ENCODE measurements at regions not wholly inside any gene's neighbourhood (a gene's known extent, or its start where the extent isn't known, plus 50 kb on each side); places are given as distances from the start of the nearest gene placed in this dataset.
"Not testable (repeated sequence)": the region's sequence is repeated elsewhere in the genome, so short reads cannot be mapped to it uniquely, and the experiment has no call there.

GRCh38 chr20:48040491-48040890, 255.2 kb upstream of the SULF2 start:
- Histone ChIP-seq H3K4me1 (ENCODE audit: low read depth) (peaks cover 15% of the 10 kb centered on the region), H3K27me3 (no peaks in the 10 kb centered on the region), H3K36me3 (no peaks in the 10 kb centered on the region), H3K9me3 (ENCODE audit: low read depth) (no peaks in the 10 kb centered on the region), H3K4me3 (no peak overlapping the region), H3K27ac (peak overlapping the region; percentile 2)
- no peak for TF ChIP-seq CTCF (IDR thresholded peaks at IDR 0.05; ENCODE audit: low read depth, low read length)
- DNase-seq (ENCODE audit: low read depth in 1 of 2, low spot score in 1 of 2): no peak

DNA sequence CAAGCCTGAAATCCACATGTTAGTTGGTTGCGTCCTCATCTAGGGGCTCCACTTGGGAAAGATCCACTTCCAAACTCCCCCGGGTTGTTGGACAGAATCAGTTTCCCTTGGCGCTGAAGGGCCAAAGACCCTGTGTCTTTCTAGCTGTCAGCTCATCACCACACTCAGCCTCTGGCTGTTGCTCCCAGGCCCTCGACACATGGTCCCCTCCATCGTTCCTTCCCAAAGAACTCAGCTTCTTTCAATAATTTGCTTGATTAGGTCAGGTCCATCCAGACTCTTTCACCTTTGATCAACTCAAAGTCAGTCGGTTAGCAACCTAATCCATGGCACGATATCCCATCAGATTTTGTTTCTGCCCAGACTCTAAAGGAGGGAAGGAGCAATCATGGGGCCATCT, 254.8 kb upstream of the SULF2 start:
- Histone ChIP-seq H3K27ac (no peak overlapping the region), H3K9me3 (ENCODE audit: low read depth) (no peaks in the 10 kb centered on the region), H3K27me3 (no peaks in the 10 kb centered on the region), H3K4me3 (no peak overlapping the region), H3K36me3 (no peaks in the 10 kb centered on the region), H3K4me1 (ENCODE audit: low read depth) (peaks cover 15% of the 10 kb centered on the region)
- no peak for DNase-seq (ENCODE audit: low read depth in 1 of 2, low spot score in 1 of 2)
- no peak for TF ChIP-seq CTCF (IDR thresholded peaks at IDR 0.05; ENCODE audit: low read depth, low read length)

- Histone ChIP-seq H3K4me3 (no peak overlapping the region), H3K4me1 (ENCODE audit: low read depth) (peaks cover 15% of the 10 kb centered on the region), H3K36me3 (no peaks in the 10 kb centered on the region), H3K27me3 (no peaks in the 10 kb centered on the region), H3K9me3 (ENCODE audit: low read depth) (no peaks in the 10 kb centered on the region), H3K27ac (no peak overlapping the region)
- no peak for DNase-seq (ENCODE audit: low read depth in 1 of 2, low spot score in 1 of 2)
- no peak for TF ChIP-seq CTCF (IDR thresholded peaks at IDR 0.05; ENCODE audit: low read depth, low read length)
Measured at GRCh38 chr20:48039514-48039913, 254.2 kb upstream of the SULF2 start.

DNA sequence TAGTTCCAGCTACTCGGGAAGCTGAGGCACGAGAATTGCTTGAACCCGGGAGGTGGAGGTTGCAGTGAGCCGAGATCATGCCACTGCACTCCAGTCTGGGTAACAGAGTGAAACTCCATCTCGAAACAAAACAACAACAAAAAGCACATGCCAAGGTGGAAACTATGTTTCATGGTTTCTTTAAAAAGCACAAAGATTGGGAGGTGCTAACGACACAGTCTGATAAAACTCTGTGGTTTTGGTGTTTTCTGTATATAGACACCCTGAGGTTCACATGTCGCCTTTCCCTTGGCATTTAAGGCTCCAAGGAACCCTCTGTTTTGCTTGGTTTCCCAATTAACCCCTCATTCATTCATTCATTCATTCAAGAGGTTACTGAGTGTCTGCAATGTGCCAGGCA, 253.4 kb upstream of the SULF2 start:
- Histone ChIP-seq H3K36me3 (no peaks in the 10 kb centered on the region), H3K4me3 (no peak overlapping the region), H3K4me1 (ENCODE audit: low read depth) (peaks cover 15% of the 10 kb centered on the region), H3K9me3 (ENCODE audit: low read depth) (no peaks in the 10 kb centered on the region), H3K27ac (no peak overlapping the region), H3K27me3 (no peaks in the 10 kb centered on the region)
- DNase-seq (ENCODE audit: low read depth in 1 of 2, low spot score in 1 of 2): no peak
- TF ChIP-seq CTCF (IDR thresholded peaks at IDR 0.05; ENCODE audit: low read depth, low read length): no peak

- DNase-seq (ENCODE audit: low read depth in 1 of 2, low spot score in 1 of 2); H3K27me3 ChIP-seq; H3K4me3 ChIP-seq; H3K9me3 ChIP-seq (ENCODE audit: low read depth); H3K27ac ChIP-seq; H3K36me3 ChIP-seq: not testable (repeated sequence)
- H3K4me1 ChIP-seq (ENCODE audit: low read depth): peaks cover 15% of the 10 kb centered on the region
Measured at GRCh38 chr20:48037798-48038197, 252.5 kb upstream of the SULF2 start.

- DNase-seq (ENCODE audit: low read depth in 1 of 2, low spot score in 1 of 2): no peak
Measured at GRCh38 chr20:48035961-48036731, 250.9 kb upstream of the SULF2 start.

More at GRCh38 chr20:48035961-48036731, 250.9 kb upstream of the SULF2 start:
- H3K27ac ChIP-seq: no peak overlapping the region
- no peak overlapping the region for H3K4me3 ChIP-seq
- H3K9me3 ChIP-seq (ENCODE audit: low read depth): no peaks in the 10 kb centered on the region
- TF ChIP-seq CTCF (IDR thresholded peaks at IDR 0.05; ENCODE audit: low read depth, low read length): no peak
- H3K27me3 ChIP-seq: no peaks in the 10 kb centered on the region
- H3K4me1 ChIP-seq (ENCODE audit: low read depth): peaks cover 7% of the 10 kb centered on the region
- no peaks in the 10 kb centered on the region for H3K36me3 ChIP-seq
